ENCODE measurements at regions not wholly inside any gene's neighbourhood (a gene's known extent, or its start where the extent isn't known, plus 50 kb on each side); places are given as distances from the start of the nearest gene placed in this dataset.

DNA sequence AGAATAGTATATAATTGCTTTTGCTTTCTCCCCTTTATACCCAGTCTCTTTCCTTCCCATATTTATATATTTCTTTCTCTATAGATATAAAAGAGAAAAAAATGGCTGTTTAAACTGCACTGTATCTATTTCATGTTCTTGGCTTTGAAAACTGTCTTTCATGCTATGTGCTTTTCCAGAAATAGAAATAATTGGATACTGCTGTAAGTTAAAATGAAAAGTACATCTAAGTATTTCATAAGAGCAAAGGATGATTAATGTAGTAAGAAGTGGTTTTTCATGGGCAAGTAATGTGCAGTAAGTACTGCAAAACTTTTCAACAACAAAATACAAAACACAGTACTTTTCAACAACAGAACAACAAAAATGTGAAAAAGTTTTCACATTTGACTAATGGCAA is 237.9 kb downstream of the SNCA start:
- DNase-seq (ENCODE audit: low read depth in 2 of 2) = no peak

DNA sequence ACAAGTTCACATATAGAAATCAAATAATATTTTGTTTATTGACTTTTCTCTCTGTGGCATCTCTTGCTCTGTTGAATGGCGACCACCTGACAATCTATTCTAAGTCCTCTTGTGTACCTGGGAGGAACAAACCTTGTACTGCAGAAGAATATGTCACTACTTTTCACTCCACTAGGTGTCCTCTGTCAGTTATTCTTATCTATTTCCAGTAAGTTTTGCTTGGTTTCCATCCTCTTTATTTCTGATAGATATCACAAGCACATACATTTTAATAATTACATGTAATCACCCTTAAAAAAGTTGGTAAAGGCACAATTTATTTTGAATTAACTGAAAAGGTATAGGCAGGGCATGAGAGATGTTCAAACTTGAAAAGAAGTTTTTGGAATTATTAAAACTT is 238.4 kb downstream of the SNCA start:
- no peak for DNase-seq (ENCODE audit: low read depth in 2 of 2)

DNA sequence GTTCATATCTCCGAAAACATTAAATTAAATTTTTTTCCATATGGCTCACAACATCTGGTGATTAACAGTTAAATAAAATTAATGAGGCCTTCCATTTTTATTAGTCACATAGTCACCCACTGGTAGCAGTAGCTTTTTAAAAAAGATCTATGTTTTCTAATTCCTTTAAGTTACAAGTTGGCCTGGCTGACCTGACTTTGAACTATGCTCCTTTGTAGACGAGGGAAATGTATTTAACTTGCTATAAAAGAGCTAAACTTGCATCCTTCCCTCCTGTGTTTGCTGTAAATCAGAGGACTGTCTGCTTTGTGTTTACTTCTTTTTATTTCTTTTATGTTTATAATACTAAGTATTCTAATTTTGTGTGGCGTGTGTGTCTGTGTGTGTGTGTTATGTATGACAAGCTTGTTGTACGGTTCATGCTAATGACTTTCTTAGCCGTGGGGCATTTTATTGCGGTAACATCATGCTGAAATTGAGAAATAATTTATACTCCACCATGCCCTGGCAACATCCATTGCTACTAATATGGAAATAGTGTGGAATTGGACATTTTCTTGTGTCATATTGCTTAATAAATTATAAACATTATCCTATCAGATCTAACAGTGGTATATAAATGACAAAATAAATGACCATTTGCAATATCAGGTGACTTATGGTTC is 241.7 kb downstream of the SNCA start:
- no peak for DNase-seq (ENCODE audit: low read depth in 2 of 2)

DNA sequence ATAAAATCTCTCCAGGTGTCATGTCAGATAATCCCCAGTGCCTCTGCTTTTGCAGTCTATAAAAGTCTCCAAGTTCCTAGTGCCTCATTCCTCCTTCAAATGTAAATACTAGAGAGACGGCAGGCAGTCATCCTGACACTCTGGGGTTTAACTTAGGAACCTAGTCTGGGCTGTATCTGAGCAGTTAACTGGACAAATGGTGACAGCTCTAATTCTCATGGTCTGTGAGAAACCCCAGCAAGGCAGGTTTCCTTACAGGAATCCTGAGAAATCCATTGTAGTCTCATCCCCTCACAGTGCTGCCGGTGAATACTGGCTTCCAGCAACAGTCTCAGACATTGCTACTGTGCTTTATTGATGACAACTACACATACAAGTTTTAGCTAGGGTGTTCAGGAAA is 246.8 kb downstream of the SNCA start:
- no peak for DNase-seq (ENCODE audit: low read depth in 2 of 2)

DNA sequence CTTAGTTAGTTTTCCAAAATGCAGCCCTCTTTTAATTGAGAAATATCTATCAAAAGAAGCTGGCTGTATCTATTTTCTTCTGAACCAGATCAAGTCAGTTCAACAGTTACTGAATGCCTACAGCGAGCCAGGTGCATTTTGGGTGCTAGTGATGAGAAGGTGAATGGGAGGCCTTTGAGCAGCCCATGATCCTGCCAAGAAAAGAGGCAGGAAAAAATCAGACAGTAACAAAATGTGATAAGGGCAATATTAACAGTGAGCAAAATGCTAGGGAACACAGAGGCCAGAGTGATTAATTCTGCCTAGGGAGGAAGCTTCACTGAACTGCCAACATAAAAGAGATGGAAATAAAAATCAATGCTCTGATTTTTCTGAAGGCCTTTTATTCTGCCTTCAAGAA is 248.5 kb downstream of the SNCA start:
- no peak for DNase-seq (ENCODE audit: low read depth in 2 of 2)

DNA sequence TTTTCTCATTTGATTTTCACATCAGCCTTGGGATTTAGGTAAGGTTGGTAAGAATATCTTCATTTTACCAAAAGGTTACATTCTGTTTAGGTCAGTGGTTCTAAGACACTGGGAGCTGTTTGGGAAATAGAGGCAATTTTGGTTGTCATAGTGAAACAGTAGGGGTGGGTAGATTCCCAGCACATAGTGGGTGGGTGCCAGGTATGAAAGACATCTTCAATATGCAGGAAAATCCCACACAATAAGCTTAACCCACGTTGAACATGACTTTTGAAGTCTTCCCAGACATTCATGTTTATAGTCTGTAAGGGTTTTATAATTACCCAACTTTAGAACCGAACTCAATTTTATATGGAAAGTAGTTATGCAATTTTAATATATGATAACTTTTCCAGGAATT is 249.6 kb downstream of the SNCA start:
- no peak for DNase-seq (ENCODE audit: low read depth in 2 of 2)

DNA sequence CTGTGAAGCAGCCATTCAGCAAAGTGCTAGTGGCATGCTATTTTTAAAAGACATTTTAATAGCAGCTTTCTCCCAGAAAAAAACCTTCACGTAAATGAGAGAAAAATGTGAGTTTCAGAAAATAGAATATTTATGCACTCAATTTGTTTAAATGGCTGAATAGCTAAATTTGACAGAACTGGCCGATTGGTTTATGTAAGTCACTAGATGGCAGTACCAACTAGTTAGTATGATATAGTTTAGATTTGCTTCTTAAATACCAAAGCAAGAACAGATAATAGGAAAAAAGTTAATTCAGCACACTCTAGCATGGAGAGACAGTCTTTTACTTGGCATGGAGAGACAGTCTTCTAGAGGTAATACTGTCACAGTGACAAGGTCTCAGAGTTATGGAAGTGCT is 250.1 kb downstream of the SNCA start:
- no peak for DNase-seq (ENCODE audit: low read depth in 2 of 2)

DNA sequence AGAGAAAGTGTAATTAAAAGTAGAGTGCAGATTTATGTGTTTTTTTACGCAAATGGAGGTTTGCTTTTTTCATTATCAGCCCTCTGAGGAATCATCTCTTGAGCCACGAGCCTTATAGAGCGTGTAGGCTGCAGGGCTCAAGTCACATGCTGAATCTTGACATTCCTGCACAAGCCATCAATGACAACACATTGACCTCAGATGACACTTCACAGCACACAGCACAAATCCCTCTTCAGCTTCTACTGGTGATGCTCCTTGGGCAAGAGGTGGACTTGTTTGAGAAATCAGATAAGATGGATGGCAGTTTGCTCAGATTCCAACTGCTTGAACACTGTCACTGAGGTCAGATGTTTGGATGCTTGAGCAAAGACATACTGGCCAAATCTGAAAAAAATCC is 250.6 kb downstream of the SNCA start:
- no peak for DNase-seq (ENCODE audit: low read depth in 2 of 2)

DNA sequence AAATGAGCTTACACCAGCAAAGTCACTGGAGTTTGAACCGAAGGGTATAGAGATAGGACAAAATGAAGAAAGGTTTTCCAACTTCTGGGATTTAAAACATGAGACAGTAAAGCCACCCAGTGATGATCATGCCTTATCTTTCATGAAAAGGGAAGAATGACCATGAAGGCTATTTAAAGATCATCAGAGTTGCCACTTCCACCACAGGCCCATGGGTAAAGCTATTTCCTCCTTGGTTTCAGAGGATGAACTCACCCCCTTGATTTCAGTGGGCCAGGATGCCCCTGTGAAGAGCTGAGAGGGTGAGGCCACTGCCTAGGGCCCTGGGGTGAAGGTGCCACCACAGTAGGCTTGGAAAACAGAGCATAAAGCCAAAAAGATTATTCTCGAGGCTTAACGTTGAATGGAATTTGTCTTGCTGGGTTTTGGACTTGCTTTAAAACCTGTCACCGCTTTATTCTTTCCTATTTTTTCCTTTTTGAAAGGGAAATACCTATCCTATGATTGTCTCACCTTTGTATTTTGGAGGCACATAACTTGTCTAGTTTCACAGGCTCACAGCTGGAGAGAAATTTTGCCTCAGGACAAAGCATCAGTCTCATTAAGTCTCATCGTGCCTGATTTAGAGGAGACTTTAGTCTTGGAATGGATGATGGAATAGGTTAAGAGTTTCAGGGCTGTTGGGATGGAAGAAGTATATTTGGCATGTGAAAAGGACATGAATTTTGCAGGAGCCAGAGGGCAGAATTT is 254.0 kb downstream of the SNCA start:
- DNase-seq (ENCODE audit: low read depth in 2 of 2) = no peak

DNA sequence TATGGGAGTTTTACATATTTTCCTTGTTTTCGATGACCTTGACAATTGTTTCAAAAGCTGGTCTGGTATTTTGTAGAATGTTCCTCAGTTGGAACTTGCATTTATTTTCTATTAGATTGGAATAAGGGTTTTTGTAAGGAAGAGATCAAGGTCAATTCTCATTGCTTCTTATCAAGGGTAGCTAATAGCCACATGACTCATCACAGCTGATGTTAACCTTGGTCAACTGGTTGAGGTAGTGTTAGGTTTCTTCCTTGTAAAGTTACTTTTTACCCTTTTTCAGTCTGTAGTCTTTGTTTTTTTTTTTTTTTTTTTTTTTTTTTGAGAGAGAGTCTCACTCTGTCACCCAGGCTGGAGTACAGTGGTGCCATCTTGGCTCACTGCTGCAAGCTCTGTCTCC is 257.2 kb downstream of the SNCA start:
- DNase-seq (ENCODE audit: low read depth in 2 of 2) = no peak

DNA sequence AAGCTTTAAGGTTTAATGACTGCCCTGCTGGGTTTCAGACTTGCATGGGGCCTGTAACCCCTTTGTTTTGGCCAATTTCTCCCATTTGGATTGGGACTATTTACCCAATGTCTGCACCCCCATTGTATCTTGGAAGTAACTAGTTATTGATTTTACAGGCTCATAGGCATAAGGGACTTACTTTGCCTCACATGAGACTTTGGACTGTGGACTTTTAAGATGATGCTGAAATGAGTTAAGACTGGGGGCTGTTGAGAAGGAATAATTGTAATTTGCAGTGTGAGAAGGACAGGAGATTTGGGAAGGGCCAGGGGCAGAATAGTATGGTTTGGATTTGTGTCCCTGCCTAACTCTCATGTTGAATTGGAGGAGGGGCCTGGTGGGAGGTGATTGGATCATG is 260.7 kb downstream of the SNCA start:
- DNase-seq (ENCODE audit: low read depth in 2 of 2) = no peak

DNA sequence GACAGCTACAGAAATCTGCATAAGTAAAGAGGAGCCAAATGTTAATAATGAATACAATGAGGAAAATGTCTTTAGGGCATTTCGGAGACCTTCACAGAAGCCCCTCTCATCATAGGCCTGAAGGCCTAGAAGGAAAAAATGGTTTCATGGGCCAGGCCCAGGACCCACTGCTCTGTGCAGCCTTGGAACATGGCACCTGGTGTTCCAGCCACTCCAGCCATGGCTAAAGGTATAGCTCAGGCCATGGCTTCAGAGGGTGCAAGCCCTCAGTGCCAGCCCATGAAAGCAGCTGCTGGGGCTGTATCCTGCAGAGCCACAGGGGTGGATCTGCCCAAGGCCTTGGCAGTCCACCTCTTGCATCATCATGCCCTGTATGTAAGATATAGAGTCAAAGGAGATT is 261.1 kb downstream of the SNCA start:
- no peak for DNase-seq (ENCODE audit: low read depth in 2 of 2)

DNA sequence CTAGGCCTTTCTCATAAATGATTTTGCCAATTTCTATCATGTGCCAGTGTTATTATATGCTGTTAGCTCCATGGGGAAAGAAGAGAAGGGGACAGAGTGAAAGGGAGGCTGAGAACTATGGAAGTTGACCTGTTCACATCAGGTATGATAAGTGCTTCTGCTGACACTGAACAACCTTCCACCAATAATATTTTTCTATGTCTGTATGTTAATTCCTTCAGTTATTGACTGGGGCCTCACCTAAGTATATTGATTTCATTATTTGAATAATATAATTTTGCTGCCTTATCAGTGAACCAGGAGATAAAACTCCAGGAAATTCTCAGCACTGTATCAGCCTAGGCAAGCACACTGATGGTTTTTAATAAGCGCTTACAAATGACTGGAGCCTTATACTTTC is 262.8 kb downstream of the SNCA start:
- DNase-seq (ENCODE audit: low read depth in 2 of 2) = no peak

DNA sequence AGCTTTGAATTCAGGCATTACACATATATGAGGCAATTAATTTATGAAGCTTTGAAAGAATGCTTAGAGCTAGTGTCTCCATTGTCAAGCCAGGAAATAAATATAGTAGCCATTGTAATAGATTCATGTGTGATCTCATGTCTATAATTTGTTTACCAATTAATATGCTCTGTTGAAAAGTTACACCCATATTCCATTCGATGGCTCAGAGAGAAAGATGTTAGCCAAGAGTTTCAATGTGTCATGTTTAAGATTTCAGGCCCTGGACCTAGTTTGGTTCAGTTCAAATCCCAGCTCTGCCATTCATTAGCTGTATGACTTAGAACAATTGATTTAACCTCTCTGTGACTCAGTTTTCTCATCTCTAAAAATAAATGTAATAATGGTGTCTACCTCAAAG is 263.3 kb downstream of the SNCA start:
- DNase-seq (ENCODE audit: low read depth in 2 of 2) = no peak

DNA sequence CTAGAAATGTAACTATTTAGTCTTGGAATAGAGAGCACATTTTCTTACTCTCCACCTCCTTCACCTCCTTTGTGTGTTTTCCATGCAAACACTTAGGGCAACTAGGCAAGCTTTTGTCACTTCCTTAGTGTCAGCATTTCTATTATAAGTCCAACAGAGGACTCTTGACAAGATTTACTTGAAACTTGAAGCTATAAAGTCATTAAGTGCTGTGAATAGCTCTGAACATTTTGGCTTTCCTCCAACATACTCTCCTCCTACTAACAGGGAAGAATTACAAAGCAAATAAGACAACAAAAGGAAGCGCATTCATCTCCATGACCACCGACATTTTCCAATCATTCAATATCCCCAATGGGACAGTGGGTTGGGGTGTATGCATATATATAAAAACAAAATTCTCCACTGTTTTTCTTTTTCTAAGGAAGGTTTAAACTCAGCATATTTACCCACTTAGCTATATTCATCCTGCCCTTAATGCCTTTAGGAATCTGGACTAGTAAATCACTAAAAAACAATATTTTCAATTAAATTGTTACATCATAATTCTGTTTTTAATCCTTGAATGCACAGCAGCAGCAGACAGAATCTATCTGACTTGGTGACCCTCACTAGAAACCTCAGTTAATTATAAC is 264.6 kb downstream of the SNCA start:
- DNase-seq (ENCODE audit: low read depth in 2 of 2) = no peak

DNA sequence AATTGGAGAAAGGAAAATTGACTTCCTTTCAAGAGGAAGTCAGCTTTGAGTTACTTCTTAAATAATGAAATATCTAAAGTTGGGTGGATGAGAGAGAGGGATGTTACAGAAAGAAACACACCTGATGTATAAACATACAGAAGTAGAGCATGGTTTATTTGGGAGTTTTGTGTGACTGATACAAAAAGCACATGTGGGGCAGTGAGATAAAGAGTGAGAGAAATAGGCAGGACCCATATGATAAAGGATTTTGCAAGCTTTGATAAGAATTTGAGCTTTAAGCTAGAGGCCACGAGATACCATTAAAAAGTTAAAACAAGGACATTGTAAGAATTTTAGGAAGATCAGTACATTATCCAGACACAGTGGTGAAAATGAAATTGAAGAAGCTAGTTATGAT is 263.3 kb upstream of the GPRIN3 start:
- DNase-seq (ENCODE audit: low read depth in 2 of 2) = no peak

DNA sequence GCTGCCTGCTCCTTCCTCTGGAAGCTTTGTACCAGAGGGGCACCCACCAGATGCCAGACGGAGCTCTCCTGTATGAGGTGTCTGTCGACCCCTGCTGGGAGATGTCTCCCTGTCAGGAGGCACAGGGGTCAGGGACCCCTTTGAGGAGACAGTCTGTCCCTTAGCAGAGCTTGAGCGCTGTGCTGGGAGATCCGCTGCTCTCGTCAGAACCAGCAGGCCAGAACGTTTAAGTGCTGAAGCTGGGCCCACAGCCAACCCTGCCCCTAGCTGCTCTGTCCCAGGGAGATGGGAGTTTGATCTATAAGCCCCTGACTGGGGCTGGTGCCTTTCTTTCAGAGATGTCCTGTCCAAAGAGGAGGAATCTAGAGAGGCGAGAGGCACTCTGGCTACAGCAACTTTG is 260.3 kb upstream of the GPRIN3 start:
- no peak for DNase-seq (ENCODE audit: low read depth in 2 of 2)

DNA sequence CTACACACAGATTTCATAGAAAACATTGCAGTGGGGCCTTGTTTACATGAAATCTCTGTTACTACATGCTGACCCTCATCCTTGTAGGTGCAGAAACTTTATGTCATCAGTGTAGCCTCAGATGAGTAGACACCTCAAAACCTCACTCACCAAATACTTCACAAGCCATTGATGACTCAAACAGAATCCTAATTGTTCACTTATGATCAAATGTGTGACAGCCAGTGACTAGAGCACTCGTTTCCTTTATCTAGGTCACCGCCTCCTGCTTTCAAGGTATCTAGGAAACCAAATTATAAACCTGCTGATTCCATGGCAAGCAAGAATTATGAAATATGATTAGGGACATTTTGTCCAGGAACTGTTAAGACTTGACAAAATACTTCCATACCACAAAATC is 255.8 kb upstream of the GPRIN3 start:
- no peak for DNase-seq (ENCODE audit: low read depth in 2 of 2)

DNA sequence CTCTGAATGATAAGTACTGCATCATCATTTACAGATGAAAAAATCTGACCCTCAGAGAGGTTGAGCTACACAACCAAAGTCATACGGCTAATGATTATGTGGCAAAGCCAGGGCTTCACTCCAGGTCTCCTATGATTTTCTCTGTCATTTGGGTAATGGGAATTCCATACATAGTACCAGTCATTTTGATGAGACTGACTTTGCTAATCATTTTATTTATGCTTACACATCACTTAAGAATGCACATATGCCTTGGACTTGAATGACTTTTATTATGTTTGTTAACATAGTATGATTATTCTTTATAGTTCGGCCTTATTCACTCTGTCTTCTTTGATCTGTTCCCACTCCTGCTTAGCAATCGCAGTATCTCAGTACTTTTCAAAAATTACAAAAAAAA is 255.1 kb upstream of the GPRIN3 start:
- DNase-seq (ENCODE audit: low read depth in 2 of 2) = no peak

DNA sequence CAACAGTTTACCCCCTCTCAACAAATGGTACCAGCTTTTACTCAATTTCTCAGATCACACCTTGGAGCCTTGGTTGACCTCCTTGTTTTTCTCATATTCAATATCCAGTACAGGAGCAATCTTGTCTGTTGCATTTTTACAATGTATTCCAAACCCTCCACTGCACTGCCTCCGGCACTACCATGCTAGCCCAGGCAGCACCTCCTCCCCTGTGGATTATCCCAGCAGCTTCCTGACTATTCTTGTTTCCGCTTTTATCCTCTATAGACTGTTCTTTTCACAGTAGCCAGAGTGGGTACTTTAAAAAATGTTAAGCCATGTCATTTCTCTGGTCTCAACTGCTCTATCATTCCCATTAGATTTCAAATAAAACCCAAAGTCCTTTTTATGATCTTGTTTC is 253.4 kb upstream of the GPRIN3 start:
- DNase-seq (ENCODE audit: low read depth in 2 of 2) = no peak

DNA sequence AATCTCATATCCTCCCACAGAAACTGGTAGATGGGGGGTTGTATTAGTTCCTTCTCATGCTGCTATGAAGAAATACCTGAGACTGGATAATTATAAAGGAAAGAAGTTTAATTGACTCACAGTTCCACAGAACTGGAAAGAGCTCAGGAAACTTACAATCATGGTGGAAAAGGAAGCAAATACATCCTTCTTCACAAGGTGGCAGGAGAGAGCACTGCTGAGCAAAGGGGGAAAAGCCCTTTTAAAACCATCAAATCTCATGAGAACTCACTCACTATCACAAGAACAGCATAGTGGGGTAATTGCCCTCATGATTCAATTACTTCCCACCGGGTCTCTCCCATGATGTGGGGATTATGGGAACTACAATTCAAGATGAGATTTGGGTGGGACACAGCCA is 250.5 kb upstream of the GPRIN3 start:
- no peak for DNase-seq (ENCODE audit: low read depth in 2 of 2)

DNA sequence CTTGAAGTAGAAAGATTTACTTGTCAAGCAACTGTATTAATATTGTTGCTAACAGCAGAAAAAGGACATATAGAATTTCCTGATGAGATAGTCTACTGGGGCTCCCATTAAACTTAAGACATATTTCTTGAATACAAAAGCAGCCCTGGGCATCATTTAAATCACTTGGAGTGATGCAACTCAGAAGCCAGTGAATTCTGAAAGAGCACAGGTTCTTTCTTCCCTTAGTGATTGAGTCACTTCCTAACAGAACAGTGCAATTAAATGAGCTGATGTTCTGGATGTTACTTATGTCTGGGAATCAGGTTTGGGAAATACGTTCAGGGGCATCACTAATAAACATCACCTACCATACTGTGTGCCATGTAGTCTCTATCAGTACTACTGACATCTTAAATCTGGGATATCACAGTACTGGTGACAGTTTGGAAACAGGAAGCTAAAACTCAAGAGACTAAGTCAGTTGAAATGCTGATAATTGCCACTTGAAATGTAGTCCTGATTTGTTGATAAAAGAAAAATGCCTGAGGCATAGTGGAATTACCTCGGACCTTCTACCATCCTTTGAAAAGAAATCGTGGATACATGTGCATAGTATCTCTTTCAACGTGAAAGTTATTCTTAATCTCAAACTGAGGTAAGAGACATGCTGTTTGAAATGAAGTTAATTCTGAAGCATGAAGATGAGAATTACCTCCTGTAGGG is 249.2 kb upstream of the GPRIN3 start:
- DNase-seq (ENCODE audit: low read depth in 2 of 2) = no peak

DNA sequence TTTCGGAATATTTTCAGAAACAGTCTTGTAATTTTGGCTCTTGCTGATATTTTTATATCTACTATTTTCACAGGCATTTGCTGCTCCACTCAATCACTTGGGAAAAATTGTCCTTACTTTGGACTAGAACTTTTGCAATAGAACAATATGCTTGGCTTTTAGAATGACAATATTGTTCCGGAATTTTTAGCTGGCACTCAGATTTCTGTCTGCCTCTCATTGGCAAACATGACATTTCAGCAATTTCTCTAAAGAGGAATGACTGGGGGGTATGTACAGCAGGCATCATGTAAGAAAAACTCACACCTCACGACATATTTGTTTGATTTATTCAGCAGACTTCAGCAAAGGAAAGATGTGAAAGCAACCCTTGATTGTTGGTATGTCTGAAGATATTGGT is 243.6 kb upstream of the GPRIN3 start:
- no peak for DNase-seq (ENCODE audit: low read depth in 2 of 2)

Measured in stimulated activated CD4-positive, alpha-beta T cell treated with anti-CD3 and anti-CD28 coated beads, Interleukin-1b, Interleukin-23, amount 100 ng/mL, for 4 hours (primary cell).